ENCODE measurements at regions not wholly inside any gene's neighbourhood (a gene's known extent, or its start where the extent isn't known, plus 50 kb on each side); places are given as distances from the start of the nearest gene placed in this dataset.

DNA sequence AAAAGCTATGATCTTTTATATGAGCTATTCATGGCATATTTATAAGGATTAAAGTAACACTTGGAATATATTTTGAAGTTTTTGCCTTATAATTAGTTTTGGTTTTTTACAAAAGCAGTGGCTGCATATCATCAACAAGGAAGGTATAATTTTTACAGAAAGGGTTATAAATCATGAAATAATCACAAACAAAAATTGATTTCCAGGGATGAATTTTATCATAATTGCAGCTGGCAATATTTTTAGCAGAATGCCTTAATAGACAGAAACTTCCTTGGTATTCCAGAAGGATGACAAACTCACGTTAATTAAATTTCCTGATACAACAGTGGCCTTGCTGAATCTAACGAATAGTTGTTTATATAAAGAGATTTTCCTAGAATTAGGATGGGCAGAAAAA is 260.5 kb upstream of the SLC39A10 start:
- no peak for TF ChIP-seq EP300 (IDR thresholded peaks at IDR 0.05)
- TF ChIP-seq POLR2A (IDR thresholded peaks at IDR 0.05): no peak
- TF ChIP-seq POLR2AphosphoS5 (IDR thresholded peaks at IDR 0.05): no peak
- TF ChIP-seq, protein P1, sequence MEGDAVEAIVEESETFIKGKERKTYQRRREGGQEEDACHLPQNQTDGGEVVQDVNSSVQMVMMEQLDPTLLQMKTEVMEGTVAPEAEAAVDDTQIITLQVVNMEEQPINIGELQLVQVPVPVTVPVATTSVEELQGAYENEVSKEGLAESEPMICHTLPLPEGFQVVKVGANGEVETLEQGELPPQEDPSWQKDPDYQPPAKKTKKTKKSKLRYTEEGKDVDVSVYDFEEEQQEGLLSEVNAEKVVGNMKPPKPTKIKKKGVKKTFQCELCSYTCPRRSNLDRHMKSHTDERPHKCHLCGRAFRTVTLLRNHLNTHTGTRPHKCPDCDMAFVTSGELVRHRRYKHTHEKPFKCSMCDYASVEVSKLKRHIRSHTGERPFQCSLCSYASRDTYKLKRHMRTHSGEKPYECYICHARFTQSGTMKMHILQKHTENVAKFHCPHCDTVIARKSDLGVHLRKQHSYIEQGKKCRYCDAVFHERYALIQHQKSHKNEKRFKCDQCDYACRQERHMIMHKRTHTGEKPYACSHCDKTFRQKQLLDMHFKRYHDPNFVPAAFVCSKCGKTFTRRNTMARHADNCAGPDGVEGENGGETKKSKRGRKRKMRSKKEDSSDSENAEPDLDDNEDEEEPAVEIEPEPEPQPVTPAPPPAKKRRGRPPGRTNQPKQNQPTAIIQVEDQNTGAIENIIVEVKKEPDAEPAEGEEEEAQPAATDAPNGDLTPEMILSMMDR (IDR thresholded peaks at IDR 0.05): no peak
- H3K9me3 ChIP-seq: no peaks in the 10 kb centered on the region
- intact Hi-C loops (cut with DNase I): no loop called here
- no peak overlapping the region for H3K4me3 ChIP-seq
- H3K27ac ChIP-seq: no peak overlapping the region
- H3K36me3 ChIP-seq: no peaks in the 10 kb centered on the region
- WGBS, 2 donors: 88 to 91% methylated on average over 2 of the region's 2 CpGs
- no peak for DNase-seq
- no peaks in the 10 kb centered on the region for H3K27me3 ChIP-seq
- no peaks in the 10 kb centered on the region for H3K4me1 ChIP-seq

DNA sequence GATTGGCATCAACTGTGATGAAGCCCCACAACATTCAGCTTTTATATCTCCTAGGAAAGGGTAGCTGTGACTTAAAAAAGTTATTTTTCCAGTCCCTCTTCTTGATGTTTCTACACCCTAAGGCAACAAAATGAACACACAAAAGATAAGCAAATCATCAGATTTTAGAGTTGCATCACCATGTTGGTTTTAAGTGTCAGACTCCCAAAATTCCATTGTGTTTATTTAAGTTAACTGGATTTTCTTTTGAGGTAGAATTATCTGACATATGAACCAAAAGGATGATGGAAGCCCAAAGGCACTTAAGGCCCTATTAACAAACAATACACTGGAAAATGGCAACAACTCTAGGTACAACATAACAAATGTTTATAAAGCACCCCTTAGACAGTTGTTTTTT is 261.7 kb upstream of the SLC39A10 start:
- no peak overlapping the region for H3K4me3 ChIP-seq

DNA sequence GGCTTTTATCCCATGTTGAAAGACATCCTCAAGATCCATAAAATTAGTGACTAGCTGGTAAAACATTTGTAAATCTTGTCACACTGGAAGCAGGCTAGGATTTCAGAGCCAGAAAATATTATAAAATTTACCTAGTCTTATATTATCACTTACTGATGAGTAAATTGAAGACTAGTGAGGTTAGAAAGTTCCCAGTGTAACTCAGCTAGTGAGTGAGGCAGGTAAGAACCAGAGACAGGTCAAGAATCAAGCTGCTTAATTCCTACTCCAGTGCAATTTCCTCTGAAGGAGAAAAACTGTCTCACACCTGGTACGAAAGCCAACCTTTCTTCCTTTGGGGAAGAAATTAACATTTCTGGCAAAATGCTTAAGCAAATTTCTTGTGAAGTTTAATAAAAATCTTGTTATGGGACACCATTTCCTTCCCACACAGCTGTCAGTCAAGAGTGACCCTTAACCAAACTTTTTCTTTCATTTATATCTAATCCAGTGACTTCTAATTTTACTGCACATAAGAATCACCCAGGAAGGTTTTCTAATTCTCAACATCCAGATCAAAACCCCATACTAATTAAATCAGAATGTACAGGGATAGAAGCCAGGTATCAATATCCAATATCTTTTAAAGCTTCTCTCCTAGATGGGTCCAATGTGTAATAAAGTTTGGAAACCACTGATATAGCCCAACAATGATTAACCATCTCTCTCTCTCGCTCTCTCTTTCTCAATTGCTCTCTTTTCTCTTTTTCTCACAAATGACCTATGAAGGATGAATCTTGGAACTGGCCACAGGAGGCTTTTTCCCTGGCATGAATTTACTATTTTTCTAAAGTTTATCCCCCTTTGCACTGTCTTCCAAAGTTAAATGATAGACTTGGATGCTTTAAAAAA is 264.3 kb upstream of the SLC39A10 start:
- H3K27me3 ChIP-seq: no peaks in the 10 kb centered on the region
- no peak overlapping the region for H3K4me3 ChIP-seq
- H3K36me3 ChIP-seq: no peaks in the 10 kb centered on the region
- no peaks in the 10 kb centered on the region for H3K9me3 ChIP-seq
- WGBS, 2 donors: 64 to 84% methylated on average over 2 of the region's 2 CpGs
- no peak for DNase-seq
- intact Hi-C loops (cut with DNase I): no loop called here
- TF ChIP-seq POLR2AphosphoS5 (IDR thresholded peaks at IDR 0.05) (no peak), POLR2A (IDR thresholded peaks at IDR 0.05) (no peak), EP300 (IDR thresholded peaks at IDR 0.05) (no peak)
- TF ChIP-seq, protein P1 (IDR thresholded peaks at IDR 0.05): no peak
- H3K4me1 ChIP-seq: no peaks in the 10 kb centered on the region
- H3K27ac ChIP-seq: no peak overlapping the region

More for the DNA sequence above, 261.7 kb upstream of the SLC39A10 start:
- intact Hi-C loops (cut with DNase I): no loop called here
- no peaks in the 10 kb centered on the region for H3K9me3 ChIP-seq
- H3K27ac ChIP-seq: no peak overlapping the region
- DNase-seq: no peak
- no peaks in the 10 kb centered on the region for H3K36me3 ChIP-seq
- H3K27me3 ChIP-seq: no peaks in the 10 kb centered on the region
- TF ChIP-seq EP300 (IDR thresholded peaks at IDR 0.05) (no peak), POLR2A (IDR thresholded peaks at IDR 0.05) (no peak), POLR2AphosphoS5 (IDR thresholded peaks at IDR 0.05) (no peak)
- TF ChIP-seq, protein P1 (IDR thresholded peaks at IDR 0.05): no peak
- no peaks in the 10 kb centered on the region for H3K4me1 ChIP-seq

DNA sequence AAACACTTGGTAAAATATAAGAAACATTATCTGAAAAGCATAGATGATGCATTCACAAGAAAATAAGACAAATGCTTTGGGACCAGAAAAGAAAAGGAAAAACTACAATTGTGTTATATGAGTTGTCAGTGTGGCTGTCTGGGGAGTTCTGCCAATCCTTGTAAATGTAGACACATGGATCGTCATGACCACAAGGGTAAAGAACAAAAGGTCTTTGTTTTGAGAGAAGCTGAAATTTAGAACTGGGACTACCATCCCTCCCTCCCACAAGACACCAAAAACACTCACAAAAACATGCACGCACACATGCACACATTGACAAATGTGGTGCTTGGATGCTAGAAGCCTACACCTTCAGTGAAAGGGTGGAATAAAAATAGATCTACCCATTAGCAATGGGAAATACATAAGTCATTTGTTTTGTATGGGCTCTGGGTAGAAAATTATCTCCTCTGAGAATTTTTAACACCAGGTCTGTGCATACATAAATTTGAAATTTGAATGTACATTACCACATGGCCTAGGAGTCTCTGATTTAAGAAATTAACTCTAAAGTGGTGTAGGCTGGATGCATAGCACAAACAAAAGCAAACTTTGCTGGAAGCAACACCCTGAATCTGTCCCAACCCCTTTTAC is 266.2 kb upstream of the SLC39A10 start:
- DNase-seq: no peak
- Histone ChIP-seq H3K4me3 (no peak overlapping the region), H3K27ac (no peak overlapping the region), H3K27me3 (no peaks in the 10 kb centered on the region), H3K9me3 (no peaks in the 10 kb centered on the region), H3K4me1 (no peaks in the 10 kb centered on the region), H3K36me3 (no peaks in the 10 kb centered on the region)
- 55 to 81% methylated on average over 2 of the region's 2 CpGs for WGBS, 2 donors
- intact Hi-C loops (cut with DNase I): no loop called here
- TF ChIP-seq EP300 (IDR thresholded peaks at IDR 0.05): no peak
- TF ChIP-seq, protein P1 (IDR thresholded peaks at IDR 0.05): no peak
- no peak for TF ChIP-seq POLR2AphosphoS5 (IDR thresholded peaks at IDR 0.05)
- TF ChIP-seq POLR2A (IDR thresholded peaks at IDR 0.05): no peak

Data from sigmoid colon (tissue), 6 donors.